Calu3 (cell line): ENCODE measurements at regions not wholly inside any gene's neighbourhood (a gene's known extent, or its start where the extent isn't known, plus 50 kb on each side); places are given as distances from the start of the nearest gene placed in this dataset.

ENCODE experiments used
- BruUV-seq: library from RNA; stranded (reverse); fragments of 400-500 nt; replicated peaks from 2 replicates; lab custom pipeline; 2021; lab: Mats Ljungman, UMichigan
- CTCF ChIA-PET: fragments of 300-600 bp; sonication (Branson Sonifier 250); formaldehyde crosslinking; loops from one replicate; lab custom pipeline; 2022; ENCODE audit warnings: antibody characterized with exemption; lab: Charles Lee
- DNase-seq: peaks from one replicate; pipeline ENCODE4 v3.0.0; 2022
- H3K27ac Mint-ChIP-seq: one replicate; pipeline ENCODE4 v1.8.0; 2022; ENCODE audit warnings: mixed read lengths; ENCODE audit not compliant: unreplicated experiment
- H3K27me3 Mint-ChIP-seq: one replicate; pipeline ENCODE4 v1.8.0; 2022; ENCODE audit warnings: mixed read lengths; ENCODE audit not compliant: unreplicated experiment
- H3K36me3 Mint-ChIP-seq: one replicate; pipeline ENCODE4 v1.8.0; 2022; ENCODE audit warnings: mild to moderate bottlenecking, moderate library complexity, mixed read lengths; ENCODE audit not compliant: insufficient read depth, unreplicated experiment
- H3K4me1 Mint-ChIP-seq: one replicate; pipeline ENCODE4 v1.8.0; 2022; ENCODE audit warnings: mild to moderate bottlenecking, low read depth, mixed read lengths; ENCODE audit not compliant: unreplicated experiment
- H3K4me3 Mint-ChIP-seq: one replicate; pipeline ENCODE4 v1.8.0; 2022; ENCODE audit warnings: mild to moderate bottlenecking, low read depth, moderate library complexity, mixed read lengths; ENCODE audit not compliant: unreplicated experiment
- H3K9me3 Mint-ChIP-seq: one replicate; pipeline ENCODE4 v1.8.0; 2022; ENCODE audit warnings: low read depth, mixed read lengths; ENCODE audit not compliant: unreplicated experiment
- CTCF ChIP-seq: fragments of 200-600 bp; IDR thresholded peaks from one replicate; pipeline ENCODE4 v1.8.0; 2022; ENCODE audit warnings: antibody characterized with exemption; ENCODE audit not compliant: unreplicated experiment
- intact Hi-C: fragments of 100-400 bp; cut with micrococcal nuclease; formaldehyde crosslinking; loops from one replicate; pipeline ENCODE4 v1.10.0; 2022; ENCODE audit not compliant: unreplicated experiment

DNA sequence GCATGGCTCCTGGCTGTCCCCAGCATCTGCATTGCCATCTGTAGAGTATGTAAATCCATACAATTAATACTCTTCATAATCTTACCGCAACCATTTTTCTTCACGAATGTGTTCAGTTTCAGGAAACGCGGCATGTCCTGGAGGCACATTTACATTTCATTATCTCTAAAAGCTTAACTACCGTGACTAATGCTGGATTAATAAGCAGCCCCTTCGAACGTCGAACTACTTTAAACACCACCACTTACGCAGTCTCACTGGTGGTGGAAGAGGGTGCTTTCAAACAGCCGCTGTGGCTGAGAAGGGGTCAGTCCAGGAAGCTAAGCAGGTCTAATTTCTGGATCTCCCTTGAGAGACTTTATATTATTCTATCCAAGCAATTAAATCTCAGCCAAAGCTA is 85.6 kb downstream of the C5orf15 start:
- Mint-ChIP-seq H3K27ac (no peak overlapping the region), H3K9me3 (no peaks in the 10 kb centered on the region), H3K4me3 (no peak overlapping the region), H3K4me1 (no peaks in the 10 kb centered on the region), H3K27me3 (peaks cover 86% of the 10 kb centered on the region), H3K36me3 (no peaks in the 10 kb centered on the region)
- TF ChIP-seq CTCF, result no peak
- intact Hi-C loops, result no loop called here
- no peak for DNase-seq
- CTCF ChIA-PET, result interaction anchor here (1.3 kb wide), 1 partner anchor 13 kb away, joined by 4 read pairs; no protein-coding TSS in a partner anchor
- BruUV-seq, result no TSS peak

DNA sequence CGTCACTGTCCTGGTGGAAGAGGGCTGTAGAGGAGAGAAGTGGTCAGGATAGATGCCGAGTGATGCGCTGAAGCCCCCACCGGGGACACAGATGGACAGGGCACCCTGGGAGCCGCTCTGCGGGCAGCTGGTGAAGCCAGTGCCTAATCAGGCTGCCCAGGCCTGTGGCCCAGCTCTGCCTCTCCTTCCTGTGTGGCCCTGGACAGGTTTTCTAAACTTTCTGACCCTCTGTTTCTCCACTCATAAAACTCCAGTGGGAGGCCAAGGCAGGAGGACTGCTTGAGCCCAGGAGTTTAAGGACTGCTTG is 86.1 kb downstream of the C5orf15 start:
- DNase-seq, result no peak
- no peak for TF ChIP-seq CTCF
- H3K27ac Mint-ChIP-seq, result no peak overlapping the region
- intact Hi-C loops, result no loop called here
- CTCF ChIA-PET, result interaction anchor here (1.3 kb wide), 1 partner anchor 13 kb away, joined by 4 read pairs; no protein-coding TSS in a partner anchor
- no peaks in the 10 kb centered on the region for H3K9me3 Mint-ChIP-seq
- H3K27me3 Mint-ChIP-seq, result peaks cover 86% of the 10 kb centered on the region
- H3K4me3 Mint-ChIP-seq, result no peak overlapping the region
- H3K36me3 Mint-ChIP-seq, result no peaks in the 10 kb centered on the region
- no TSS peak for BruUV-seq
- H3K4me1 Mint-ChIP-seq, result no peaks in the 10 kb centered on the region

GRCh38 chr5:133881576-133882388 is 86.6 kb downstream of the C5orf15 start:
- H3K27me3 Mint-ChIP-seq, result peaks cover 86% of the 10 kb centered on the region
- H3K4me1 Mint-ChIP-seq, result no peaks in the 10 kb centered on the region
- H3K9me3 Mint-ChIP-seq, result no peaks in the 10 kb centered on the region
- H3K27ac Mint-ChIP-seq, result no peak overlapping the region
- CTCF ChIA-PET, result interaction anchor here (0.6 kb wide), 1 partner anchor 240 kb away, joined by 3 read pairs; no protein-coding TSS in a partner anchor
- DNase-seq, result no peak
- no peaks in the 10 kb centered on the region for H3K36me3 Mint-ChIP-seq
- no TSS peak for BruUV-seq
- no peak overlapping the region for H3K4me3 Mint-ChIP-seq
- TF ChIP-seq CTCF, result no peak
- intact Hi-C loops, result no loop called here

DNA sequence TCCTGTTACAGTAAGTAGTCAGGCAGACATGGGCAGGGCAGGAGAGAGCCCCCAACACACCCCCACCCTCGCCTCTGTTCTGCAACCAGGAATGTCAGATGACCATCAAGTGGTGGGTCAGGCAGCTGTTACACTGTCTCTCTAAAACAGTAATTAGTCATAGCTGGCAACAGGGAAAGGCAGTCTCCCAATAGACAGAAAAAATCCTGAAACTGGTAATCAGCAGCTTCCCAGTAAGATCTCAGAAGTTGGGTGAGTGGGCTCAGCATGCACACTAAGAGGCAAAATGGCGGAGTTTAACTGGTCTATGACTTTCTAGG is 90.2 kb downstream of the C5orf15 start:
- H3K27ac Mint-ChIP-seq, result no peak overlapping the region
- H3K9me3 Mint-ChIP-seq, result peaks cover 2% of the 10 kb centered on the region
- no TSS peak for BruUV-seq
- intact Hi-C loops, result no loop called here
- peaks cover 77% of the 10 kb centered on the region for H3K27me3 Mint-ChIP-seq
- H3K36me3 Mint-ChIP-seq, result no peaks in the 10 kb centered on the region
- no peak for DNase-seq
- CTCF ChIA-PET, result no interaction called here
- no peak for TF ChIP-seq CTCF
- H3K4me3 Mint-ChIP-seq, result no peak overlapping the region
- no peaks in the 10 kb centered on the region for H3K4me1 Mint-ChIP-seq
